ENCODE measurements at regions not wholly inside any gene's neighbourhood (a gene's known extent, or its start where the extent isn't known, plus 50 kb on each side); places are given as distances from the start of the nearest gene placed in this dataset.

- Histone ChIP-seq H3K27me3 (ENCODE audit: control insufficient read depth, low read length) (no peaks in the 10 kb centered on the region), H3K36me3 (ENCODE audit: control insufficient read depth, low read length) (no peaks in the 10 kb centered on the region), H3K9me3 (ENCODE audit: control insufficient read depth, insufficient read depth, low read length) (no peaks in the 10 kb centered on the region), H3K4me3 (ENCODE audit: low read length) (no peak overlapping the region), H3K4me1 (ENCODE audit: control insufficient read depth, low read length) (no peaks in the 10 kb centered on the region), H3K4me2 (ENCODE audit: low read length) (no peak overlapping the region), H3F3A (ENCODE audit: control insufficient read depth, insufficient read depth) (no peaks in the 10 kb centered on the region), H4K20me1 (ENCODE audit: control insufficient read depth, insufficient read depth, low read depth, low read length) (no peaks in the 10 kb centered on the region), H3K79me2 (ENCODE audit: control insufficient read depth, low read length) (no peaks in the 10 kb centered on the region), H3K9me2 (replicated peaks; ENCODE audit: control insufficient read depth, low read length) (no peaks in the 10 kb centered on the region), H3K27ac (ENCODE audit: low read depth, low read length) (no peak overlapping the region)
- TF ChIP-seq, protein P1, sequence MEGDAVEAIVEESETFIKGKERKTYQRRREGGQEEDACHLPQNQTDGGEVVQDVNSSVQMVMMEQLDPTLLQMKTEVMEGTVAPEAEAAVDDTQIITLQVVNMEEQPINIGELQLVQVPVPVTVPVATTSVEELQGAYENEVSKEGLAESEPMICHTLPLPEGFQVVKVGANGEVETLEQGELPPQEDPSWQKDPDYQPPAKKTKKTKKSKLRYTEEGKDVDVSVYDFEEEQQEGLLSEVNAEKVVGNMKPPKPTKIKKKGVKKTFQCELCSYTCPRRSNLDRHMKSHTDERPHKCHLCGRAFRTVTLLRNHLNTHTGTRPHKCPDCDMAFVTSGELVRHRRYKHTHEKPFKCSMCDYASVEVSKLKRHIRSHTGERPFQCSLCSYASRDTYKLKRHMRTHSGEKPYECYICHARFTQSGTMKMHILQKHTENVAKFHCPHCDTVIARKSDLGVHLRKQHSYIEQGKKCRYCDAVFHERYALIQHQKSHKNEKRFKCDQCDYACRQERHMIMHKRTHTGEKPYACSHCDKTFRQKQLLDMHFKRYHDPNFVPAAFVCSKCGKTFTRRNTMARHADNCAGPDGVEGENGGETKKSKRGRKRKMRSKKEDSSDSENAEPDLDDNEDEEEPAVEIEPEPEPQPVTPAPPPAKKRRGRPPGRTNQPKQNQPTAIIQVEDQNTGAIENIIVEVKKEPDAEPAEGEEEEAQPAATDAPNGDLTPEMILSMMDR (IDR thresholded peaks at IDR 0.05; ENCODE audit: low read depth, low read length, poor library complexity, severe bottlenecking), result no peak
- no peak for TF ChIP-seq EZH2phosphoT487 (IDR thresholded peaks at IDR 0.05; ENCODE audit: borderline replicate concordance, low read length)
These were observed 90.8 kb downstream of the ARL4C start for GRCh38 chr2:234406085-234406484.

DNA sequence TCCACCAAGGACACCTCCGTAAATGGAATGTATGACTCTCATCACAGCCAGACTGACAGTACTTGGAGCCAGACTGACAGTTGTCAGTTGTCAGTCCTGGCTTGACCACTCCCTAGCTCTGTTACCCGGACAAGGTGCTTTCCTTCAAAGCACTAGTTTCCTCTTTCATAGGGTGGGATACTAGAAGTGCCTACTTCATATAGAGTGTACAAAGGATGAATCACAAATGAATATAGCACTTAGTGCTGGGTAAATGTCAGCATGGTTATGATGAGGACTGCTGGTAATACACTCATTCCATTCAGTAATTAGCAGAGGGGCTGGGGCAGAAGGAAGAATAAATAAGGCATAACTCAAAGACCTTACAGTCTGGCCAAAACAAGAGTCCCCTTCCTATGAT lies 91.4 kb downstream of the ARL4C start:
- Histone ChIP-seq H3K9me3 (ENCODE audit: control insufficient read depth, insufficient read depth, low read length) (no peaks in the 10 kb centered on the region), H3K27me3 (ENCODE audit: control insufficient read depth, low read length) (no peaks in the 10 kb centered on the region), H4K20me1 (ENCODE audit: control insufficient read depth, insufficient read depth, low read depth, low read length) (no peaks in the 10 kb centered on the region), H3K79me2 (ENCODE audit: control insufficient read depth, low read length) (no peaks in the 10 kb centered on the region), H3K27ac (ENCODE audit: low read depth, low read length) (no peak overlapping the region), H3K4me1 (ENCODE audit: control insufficient read depth, low read length) (no peaks in the 10 kb centered on the region), H3K4me2 (ENCODE audit: low read length) (no peak overlapping the region), H3F3A (ENCODE audit: control insufficient read depth, insufficient read depth) (no peaks in the 10 kb centered on the region), H3K4me3 (ENCODE audit: low read length) (no peak overlapping the region), H3K9me2 (replicated peaks; ENCODE audit: control insufficient read depth, low read length) (no peaks in the 10 kb centered on the region), H3K36me3 (ENCODE audit: control insufficient read depth, low read length) (no peaks in the 10 kb centered on the region)
- TF ChIP-seq EZH2phosphoT487 (IDR thresholded peaks at IDR 0.05; ENCODE audit: borderline replicate concordance, low read length), result no peak
- TF ChIP-seq, protein P1 (IDR thresholded peaks at IDR 0.05; ENCODE audit: low read depth, low read length, poor library complexity, severe bottlenecking), result no peak

- H3K36me3 ChIP-seq (ENCODE audit: control insufficient read depth, low read length), result no peaks in the 10 kb centered on the region
- H4K20me1 ChIP-seq (ENCODE audit: control insufficient read depth, insufficient read depth, low read depth, low read length), result no peaks in the 10 kb centered on the region
- TF ChIP-seq, protein P1 (IDR thresholded peaks at IDR 0.05; ENCODE audit: low read depth, low read length, poor library complexity, severe bottlenecking), result no peak
- no peak for TF ChIP-seq EZH2phosphoT487 (IDR thresholded peaks at IDR 0.05; ENCODE audit: borderline replicate concordance, low read length)
- no peaks in the 10 kb centered on the region for H3K9me2 ChIP-seq (replicated peaks; ENCODE audit: control insufficient read depth, low read length)
- no peaks in the 10 kb centered on the region for H3F3A ChIP-seq (ENCODE audit: control insufficient read depth, insufficient read depth)
- no peaks in the 10 kb centered on the region for H3K27me3 ChIP-seq (ENCODE audit: control insufficient read depth, low read length)
- H3K9me3 ChIP-seq (ENCODE audit: control insufficient read depth, insufficient read depth, low read length), result no peaks in the 10 kb centered on the region
- no peak overlapping the region for H3K27ac ChIP-seq (ENCODE audit: low read depth, low read length)
- no peaks in the 10 kb centered on the region for H3K79me2 ChIP-seq (ENCODE audit: control insufficient read depth, low read length)
- no peaks in the 10 kb centered on the region for H3K4me1 ChIP-seq (ENCODE audit: control insufficient read depth, low read length)
- H3K4me3 ChIP-seq (ENCODE audit: low read length), result no peak overlapping the region
- no peak overlapping the region for H3K4me2 ChIP-seq (ENCODE audit: low read length)
These were observed 91.9 kb downstream of the ARL4C start for GRCh38 chr2:234404957-234405356.

DNA sequence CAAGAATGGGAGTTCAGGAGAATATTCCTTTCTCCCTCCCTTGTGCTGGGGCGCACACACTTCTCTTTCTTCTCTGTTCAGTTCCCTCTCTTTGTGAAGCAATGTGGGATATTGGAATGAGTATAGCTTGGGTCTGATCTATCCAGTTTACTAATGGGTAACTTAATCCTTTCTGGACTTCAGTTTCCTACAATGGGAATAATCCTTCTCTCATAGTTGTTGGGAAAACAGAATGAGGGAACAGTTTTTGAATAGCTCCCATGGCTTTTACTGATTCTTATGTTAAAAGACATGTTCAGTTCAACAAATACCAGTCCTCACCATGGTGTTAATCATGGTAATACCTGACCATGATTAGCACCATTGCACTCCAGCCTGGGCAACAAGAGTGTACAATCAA lies 93.1 kb downstream of the ARL4C start:
- Histone ChIP-seq H3K9me3 (ENCODE audit: control insufficient read depth, insufficient read depth, low read length) (no peaks in the 10 kb centered on the region), H3K4me1 (ENCODE audit: control insufficient read depth, low read length) (no peaks in the 10 kb centered on the region), H3K27me3 (ENCODE audit: control insufficient read depth, low read length) (no peaks in the 10 kb centered on the region), H4K20me1 (ENCODE audit: control insufficient read depth, insufficient read depth, low read depth, low read length) (no peaks in the 10 kb centered on the region), H3K4me3 (ENCODE audit: low read length) (no peak overlapping the region), H3K27ac (ENCODE audit: low read depth, low read length) (no peak overlapping the region), H3F3A (ENCODE audit: control insufficient read depth, insufficient read depth) (no peaks in the 10 kb centered on the region), H3K4me2 (ENCODE audit: low read length) (no peak overlapping the region), H3K36me3 (ENCODE audit: control insufficient read depth, low read length) (no peaks in the 10 kb centered on the region), H3K79me2 (ENCODE audit: control insufficient read depth, low read length) (no peaks in the 10 kb centered on the region), H3K9me2 (replicated peaks; ENCODE audit: control insufficient read depth, low read length) (no peaks in the 10 kb centered on the region)
- TF ChIP-seq, protein P1 (IDR thresholded peaks at IDR 0.05; ENCODE audit: low read depth, low read length, poor library complexity, severe bottlenecking), result no peak
- TF ChIP-seq EZH2phosphoT487 (IDR thresholded peaks at IDR 0.05; ENCODE audit: borderline replicate concordance, low read length), result no peak
